Skeletal muscle cell (primary cell): ENCODE measurements at regions not wholly inside any gene's neighbourhood (a gene's known extent, or its start where the extent isn't known, plus 50 kb on each side); places are given as distances from the start of the nearest gene placed in this dataset.

Source experiments
- DNase-seq: peaks from one replicate; pipeline ENCODE4 v3.0.0-alpha.2; 2010; ENCODE audit warnings: low read depth
- H3K4me3 ChIP-seq: 2 replicates; pipeline ENCODE4 v1.5.1; 2011; ENCODE audit warnings: low read depth, mild to moderate bottlenecking, control low read depth, low read length, moderate library complexity

GRCh38 chr16:52906281-52906680, 146.4 kb downstream of the CHD9NB start:
- H3K4me3 ChIP-seq, result no peak overlapping the region
- no peak for DNase-seq

DNA sequence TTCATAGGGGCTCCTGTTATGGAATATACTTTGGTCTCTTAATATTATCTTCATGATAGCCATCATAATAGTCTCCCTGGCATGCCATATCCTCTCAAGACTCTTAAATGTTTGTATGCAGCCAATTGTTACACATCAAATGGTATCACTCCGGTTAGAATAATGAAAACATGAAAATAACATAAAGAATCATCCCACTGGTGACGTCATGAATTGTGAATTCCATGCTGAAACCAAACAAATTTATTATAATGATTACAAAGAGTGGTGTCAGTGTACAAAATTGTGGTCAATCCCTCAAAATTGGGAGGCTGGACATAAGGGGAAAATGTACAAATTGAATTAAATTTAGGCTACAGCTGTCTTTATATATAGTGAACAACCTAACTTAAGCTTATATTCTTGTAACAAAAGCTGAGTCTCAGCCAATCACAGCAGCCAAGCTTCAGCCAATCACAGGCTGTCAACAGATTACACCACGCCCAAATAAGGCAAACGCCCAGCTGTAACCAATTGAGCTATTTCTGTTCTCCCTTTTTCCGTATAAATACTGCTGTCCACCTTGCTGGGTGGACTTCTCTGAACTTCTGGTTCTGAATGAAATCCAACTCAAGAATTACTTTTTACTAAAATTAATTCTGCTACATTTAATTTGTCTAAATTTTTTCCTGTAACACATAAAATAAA, 156.1 kb downstream of the CHD9NB start:
- DNase-seq, result no peak
- no peak overlapping the region for H3K4me3 ChIP-seq

- no peak for DNase-seq
- no peak overlapping the region for H3K4me3 ChIP-seq
Measured at GRCh38 chr16:52874042-52874441, 178.7 kb downstream of the CHD9NB start.

- H3K4me3 ChIP-seq, result no peak overlapping the region
- DNase-seq, result no peak
Measured at GRCh38 chr16:52872731-52873130, 180.0 kb downstream of the CHD9NB start.

GRCh38 chr16:52871481-52871880, 181.2 kb downstream of the CHD9NB start:
- no peak for DNase-seq
- no peak overlapping the region for H3K4me3 ChIP-seq

- DNase-seq, result no peak
- no peak overlapping the region for H3K4me3 ChIP-seq
Measured at GRCh38 chr16:52869243-52869642, 183.5 kb downstream of the CHD9NB start.

DNA sequence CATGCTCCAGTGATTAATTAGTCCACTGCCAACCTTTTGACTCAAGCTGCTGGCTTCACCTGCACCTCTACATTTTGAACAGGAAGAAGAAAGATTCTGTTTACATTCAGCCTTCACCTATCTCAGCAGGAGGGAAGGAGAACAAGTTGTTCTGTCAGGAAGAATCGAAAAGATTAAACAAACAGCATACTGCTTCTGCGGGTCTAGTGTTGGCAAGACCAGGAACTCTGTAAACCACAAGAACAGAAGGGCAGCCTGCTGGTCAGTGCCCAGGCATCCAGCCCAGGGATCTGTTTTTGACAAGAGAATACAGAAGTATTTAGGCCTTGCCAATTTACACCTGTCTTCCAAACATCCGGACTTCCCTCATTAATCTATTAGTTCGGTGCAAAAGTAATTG, 189.7 kb downstream of the CHD9NB start:
- DNase-seq, result no peak

GRCh38 chr16:52861614-52862022, 191.1 kb downstream of the CHD9NB start:
- DNase-seq, result no peak
- H3K4me3 ChIP-seq, result no peak overlapping the region

More for the DNA sequence above, 189.7 kb downstream of the CHD9NB start:
- no peak overlapping the region for H3K4me3 ChIP-seq

DNA sequence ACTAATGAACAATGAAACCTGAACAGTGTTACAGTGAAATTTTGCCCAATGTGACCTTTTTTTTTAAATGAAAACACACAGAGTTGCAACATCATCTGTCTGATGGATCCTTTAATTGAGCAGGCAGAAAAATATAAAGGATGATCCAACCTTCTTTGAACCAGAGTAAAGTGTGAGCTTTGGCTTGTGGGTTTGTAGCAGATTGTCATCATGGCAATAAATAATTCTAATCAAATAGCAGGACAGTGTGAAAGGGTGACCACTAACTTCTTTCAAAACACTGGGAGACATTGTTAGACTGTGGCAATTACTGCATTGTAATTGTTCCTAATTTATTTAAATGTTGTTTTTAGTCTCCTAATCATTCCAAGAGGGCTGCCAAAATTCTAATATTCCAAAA, 197.2 kb downstream of the CHD9NB start:
- H3K4me3 ChIP-seq, result no peak overlapping the region
- no peak for DNase-seq

- no peak for DNase-seq
- no peak overlapping the region for H3K4me3 ChIP-seq
Measured at GRCh38 chr16:52852978-52853377, 199.7 kb downstream of the CHD9NB start.

GRCh38 chr16:52851211-52851740, 201.4 kb downstream of the CHD9NB start:
- DNase-seq, result no peak
- H3K4me3 ChIP-seq, result no peak overlapping the region

GRCh38 chr16:52843381-52843780, 209.3 kb downstream of the CHD9NB start:
- DNase-seq, result no peak
- H3K4me3 ChIP-seq, result no peak overlapping the region

GRCh38 chr16:52837251-52837650, 215.4 kb downstream of the CHD9NB start:
- DNase-seq, result no peak
- no peak overlapping the region for H3K4me3 ChIP-seq

DNA sequence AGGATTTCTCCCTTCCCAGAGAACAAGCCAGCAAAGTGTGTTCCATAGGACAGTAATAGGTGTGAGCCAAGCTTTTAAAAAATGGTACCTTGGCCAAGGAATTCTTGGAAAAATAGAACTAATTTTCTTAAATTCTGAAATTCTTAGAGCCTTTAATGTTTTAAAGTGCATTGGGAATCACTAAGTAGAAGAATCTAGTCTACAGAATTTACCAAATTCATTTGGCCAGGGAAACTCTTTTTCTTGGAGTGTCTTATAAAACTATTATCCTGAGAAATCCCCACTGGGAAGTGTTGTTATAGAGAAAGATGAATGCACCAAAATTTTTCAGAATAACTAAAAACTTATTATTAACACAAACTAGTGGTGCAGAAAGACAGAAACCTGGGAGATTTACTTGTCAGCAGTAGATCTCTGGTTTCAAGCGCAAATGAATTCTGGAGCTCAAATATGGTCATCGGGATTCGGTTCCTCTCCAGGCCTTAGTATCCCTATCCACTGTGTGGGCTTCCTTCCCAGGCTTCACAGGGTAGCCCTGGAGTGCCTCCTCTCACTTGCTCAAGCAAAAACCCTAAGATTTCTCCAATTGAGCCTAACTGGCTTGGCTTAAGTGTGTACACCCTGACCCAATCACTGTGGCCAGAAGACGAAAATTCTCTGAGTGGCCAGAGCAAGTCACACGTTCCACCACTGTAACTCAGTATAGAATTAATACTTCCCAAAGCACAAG, 217.8 kb downstream of the CHD9NB start:
- H3K4me3 ChIP-seq, result no peak overlapping the region
- DNase-seq, result no peak

- H3K4me3 ChIP-seq, result no peak overlapping the region
- DNase-seq, result no peak
Measured at GRCh38 chr16:52832771-52833170, 219.9 kb downstream of the CHD9NB start.

DNA sequence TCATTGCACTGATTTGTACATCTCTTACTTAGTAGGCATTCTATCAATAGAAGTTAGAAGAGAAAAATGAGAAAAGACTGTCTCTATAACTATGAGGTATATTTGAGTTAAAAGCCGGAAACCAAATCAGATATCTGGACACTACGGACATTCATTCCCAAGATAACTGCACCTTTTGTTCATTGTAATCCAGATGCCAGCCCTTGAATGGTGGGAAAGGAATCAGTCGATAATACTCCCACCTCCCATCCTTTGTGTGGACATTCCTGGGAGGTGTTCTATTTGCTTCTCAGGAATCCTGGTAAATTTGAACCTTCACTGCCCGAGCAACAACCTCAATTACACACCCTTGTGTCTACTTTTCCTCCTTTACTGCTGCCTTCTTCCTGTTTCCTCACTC, 225.2 kb downstream of the CHD9NB start:
- H3K4me3 ChIP-seq, result no peak overlapping the region
- DNase-seq, result no peak

- no peak overlapping the region for H3K4me3 ChIP-seq
- no peak for DNase-seq
Measured at GRCh38 chr16:52825892-52826291, 226.8 kb downstream of the CHD9NB start.

GRCh38 chr16:52819808-52820207, 232.9 kb downstream of the CHD9NB start:
- no peak for DNase-seq
- no peak overlapping the region for H3K4me3 ChIP-seq

DNA sequence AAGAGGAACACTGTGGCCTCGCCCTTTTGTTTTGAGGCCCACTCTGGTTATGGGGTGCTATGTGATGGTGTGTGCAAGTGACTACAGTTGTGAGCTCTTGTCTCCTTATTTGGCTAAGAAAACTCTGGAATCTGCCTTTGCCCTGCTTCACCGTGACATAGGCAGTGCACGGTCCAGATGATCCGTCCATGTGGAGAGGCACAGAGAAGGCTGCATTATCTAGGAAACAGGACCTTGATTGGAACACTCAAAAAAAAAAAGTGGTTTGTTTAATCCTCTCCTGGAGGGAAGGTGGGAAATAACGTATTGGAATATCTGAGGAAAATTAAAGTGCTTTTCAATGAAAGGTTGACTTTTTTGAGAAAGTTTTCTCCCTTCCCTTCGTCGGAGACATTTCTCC, 233.3 kb downstream of the CHD9NB start:
- DNase-seq, result no peak
- H3K4me3 ChIP-seq, result no peak overlapping the region

- no peak for DNase-seq
- H3K4me3 ChIP-seq, result no peak overlapping the region
Measured at GRCh38 chr16:52817696-52818095, 235.0 kb downstream of the CHD9NB start.

DNA sequence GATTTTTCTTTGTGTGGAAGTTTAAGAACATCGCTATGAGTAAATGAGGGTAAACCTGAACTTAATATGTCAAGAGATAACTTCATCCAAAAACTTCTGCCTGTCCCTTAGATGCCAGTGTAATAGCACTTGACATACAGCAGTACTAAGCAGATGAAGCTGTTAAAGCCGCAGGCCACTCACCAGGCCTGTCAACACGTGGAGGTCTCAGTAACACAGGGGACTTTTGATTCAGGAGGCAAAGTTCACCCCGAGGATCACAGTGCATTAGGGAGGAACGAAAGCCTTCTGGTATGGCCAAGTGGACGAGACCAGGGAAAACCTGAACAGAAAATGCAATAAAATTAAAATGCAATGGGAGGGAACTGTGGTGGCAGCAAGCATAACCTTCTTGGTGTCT, 235.7 kb downstream of the CHD9NB start:
- no peak overlapping the region for H3K4me3 ChIP-seq
- no peak for DNase-seq
